ENCODE measurements at regions not wholly inside any gene's neighbourhood (a gene's known extent, or its start where the extent isn't known, plus 50 kb on each side); places are given as distances from the start of the nearest gene placed in this dataset.

DNA sequence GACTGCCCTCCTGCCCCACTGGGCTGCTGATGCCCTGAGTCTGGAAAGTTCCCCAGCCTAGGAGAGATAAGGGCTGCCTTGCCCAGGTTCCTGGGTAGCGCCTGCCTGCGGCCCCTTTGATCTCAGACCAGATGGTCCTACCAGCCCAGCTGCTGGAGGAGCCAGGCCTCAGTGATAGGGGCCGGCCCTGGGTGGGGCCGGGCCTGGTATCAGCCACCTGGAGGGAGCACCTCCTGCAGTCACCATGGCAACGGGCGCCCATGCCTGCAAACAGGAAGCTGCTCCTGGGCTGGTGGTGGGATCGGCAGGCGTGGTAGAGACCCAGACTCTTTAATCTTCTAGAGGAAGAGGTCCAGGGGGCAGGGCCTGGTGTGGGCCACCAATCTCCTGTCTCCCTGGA, 119.7 kb upstream of the WNT4 start:
- H3K4me3 Mint-ChIP-seq, result no peak overlapping the region
- Histone ChIP-seq H3K4me3 (ENCODE audit: low read length in 2 of 2) (no peak overlapping the region), H3K4me1 (ENCODE audit: insufficient read depth, low read length) (no peaks in the 10 kb centered on the region), H3K27me3 (ENCODE audit: insufficient read depth, low read length) (no peaks in the 10 kb centered on the region), H3K36me3 (ENCODE audit: insufficient read depth, low read length) (no peaks in the 10 kb centered on the region), H3K27ac (ENCODE audit: low read depth, low read length) (no peak overlapping the region), H3K9me3 (ENCODE audit: control insufficient read depth in 1 of 2, low read length in 2 of 2) (no peaks in the 10 kb centered on the region)
- peaks cover 0 to 1% (median 0%) of the 10 kb centered on the region in 4 donors for H3K4me1 Mint-ChIP-seq
- CTCF ChIA-PET (ENCODE audit: partially characterized antibody), result no interaction called here
- no peaks in the 10 kb centered on the region for H3K9me3 Mint-ChIP-seq
- intact Hi-C loops (cut with micrococcal nuclease), result no loop called here
- POLR2A ChIA-PET (ENCODE audit: partially characterized antibody), result no interaction called here
- H3K36me3 Mint-ChIP-seq, result no peaks in the 10 kb centered on the region
- H3K27me3 Mint-ChIP-seq, result peaks cover 14 to 16% of the 10 kb centered on the region in 2 donors
- no peak for DNase-seq
- no peak overlapping the region for H3K27ac Mint-ChIP-seq

GRCh38 chr1:22263359-22263758, 120.5 kb upstream of the WNT4 start:
- intact Hi-C loops (cut with micrococcal nuclease), result no loop called here
- H3K36me3 Mint-ChIP-seq, result no peaks in the 10 kb centered on the region
- no peak overlapping the region for H3K27ac Mint-ChIP-seq
- no peak overlapping the region for H3K27ac ChIP-seq (ENCODE audit: low read depth, low read length)
- H3K27me3 Mint-ChIP-seq, result peaks cover 15 to 16% of the 10 kb centered on the region in 2 donors
- no peak overlapping the region for H3K4me3 ChIP-seq (ENCODE audit: low read length in 2 of 2)
- CTCF ChIA-PET (ENCODE audit: partially characterized antibody), result no interaction called here
- H3K4me1 Mint-ChIP-seq, result peaks cover 0 to 1% (median 0%) of the 10 kb centered on the region in 4 donors
- H3K4me3 Mint-ChIP-seq, result no peak overlapping the region
- H3K9me3 Mint-ChIP-seq, result no peaks in the 10 kb centered on the region
- POLR2A ChIA-PET (ENCODE audit: partially characterized antibody), result no interaction called here
- no peaks in the 10 kb centered on the region for H3K27me3 ChIP-seq (ENCODE audit: insufficient read depth, low read length)
- no peaks in the 10 kb centered on the region for H3K4me1 ChIP-seq (ENCODE audit: insufficient read depth, low read length)
- no peak for DNase-seq
- H3K9me3 ChIP-seq (ENCODE audit: control insufficient read depth in 1 of 2, low read length in 2 of 2), result no peaks in the 10 kb centered on the region
- H3K36me3 ChIP-seq (ENCODE audit: insufficient read depth, low read length), result no peaks in the 10 kb centered on the region

- CTCF ChIA-PET (ENCODE audit: partially characterized antibody), result no interaction called here
- no peaks in the 10 kb centered on the region for H3K36me3 ChIP-seq (ENCODE audit: insufficient read depth, low read length)
- H3K9me3 ChIP-seq (ENCODE audit: control insufficient read depth in 1 of 2, low read length in 2 of 2), result no peaks in the 10 kb centered on the region
- no peaks in the 10 kb centered on the region for H3K36me3 Mint-ChIP-seq
- H3K27ac Mint-ChIP-seq, result no peak overlapping the region
- POLR2A ChIA-PET (ENCODE audit: partially characterized antibody), result no interaction called here
- H3K4me3 Mint-ChIP-seq, result no peak overlapping the region
- H3K27ac ChIP-seq (ENCODE audit: low read depth, low read length), result no peak overlapping the region
- no peaks in the 10 kb centered on the region for H3K27me3 ChIP-seq (ENCODE audit: insufficient read depth, low read length)
- DNase-seq, result no peak
- no peaks in the 10 kb centered on the region for H3K4me1 ChIP-seq (ENCODE audit: insufficient read depth, low read length)
- peaks cover 17 to 18% of the 10 kb centered on the region in 2 donors for H3K27me3 Mint-ChIP-seq
- H3K9me3 Mint-ChIP-seq, result no peaks in the 10 kb centered on the region
- intact Hi-C loops (cut with micrococcal nuclease), result no loop called here
- peaks cover 0 to 1% (median 0%) of the 10 kb centered on the region in 4 donors for H3K4me1 Mint-ChIP-seq
- H3K4me3 ChIP-seq (ENCODE audit: low read length in 2 of 2), result no peak overlapping the region
These were observed 121.8 kb upstream of the WNT4 start for GRCh38 chr1:22264464-22265341.

DNA sequence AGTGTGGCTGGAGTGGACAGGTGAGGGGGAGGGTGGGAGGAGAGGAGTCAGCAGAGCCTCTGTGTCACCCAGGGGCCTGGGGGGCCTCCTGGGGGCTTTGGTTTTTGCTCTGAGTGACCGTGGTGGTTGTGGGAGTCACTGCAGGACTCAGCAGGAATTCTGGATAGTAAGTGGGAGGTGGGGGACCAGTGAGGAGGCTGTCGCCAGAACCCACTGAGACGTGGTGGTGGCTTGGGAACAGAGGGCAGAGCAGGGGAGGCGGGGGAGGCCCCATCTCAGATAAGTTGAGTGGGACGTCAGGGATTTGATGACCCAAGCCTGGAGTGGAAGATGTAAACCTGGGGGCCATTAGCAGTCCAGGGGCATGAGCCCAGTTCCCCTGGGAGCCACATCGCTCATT, 123.2 kb upstream of the WNT4 start:
- H3K4me3 Mint-ChIP-seq, result no peak overlapping the region
- Histone ChIP-seq H3K4me3 (ENCODE audit: low read length in 2 of 2) (no peak overlapping the region), H3K9me3 (ENCODE audit: control insufficient read depth in 1 of 2, low read length in 2 of 2) (no peaks in the 10 kb centered on the region), H3K36me3 (ENCODE audit: insufficient read depth, low read length) (no peaks in the 10 kb centered on the region), H3K4me1 (ENCODE audit: insufficient read depth, low read length) (no peaks in the 10 kb centered on the region), H3K27ac (ENCODE audit: low read depth, low read length) (no peak overlapping the region), H3K27me3 (ENCODE audit: insufficient read depth, low read length) (no peaks in the 10 kb centered on the region)
- H3K27ac Mint-ChIP-seq, result no peak overlapping the region
- ChIA-PET POLR2A (ENCODE audit: partially characterized antibody) (no interaction called here), CTCF (ENCODE audit: partially characterized antibody) (interaction anchor here (0.9 kb wide), 1 partner anchor 14 kb away, joined by 3 read pairs; no protein-coding TSS in a partner anchor)
- H3K4me1 Mint-ChIP-seq, result no peaks in the 10 kb centered on the region
- H3K9me3 Mint-ChIP-seq, result no peaks in the 10 kb centered on the region
- peaks cover 11 to 13% of the 10 kb centered on the region in 2 donors for H3K27me3 Mint-ChIP-seq
- intact Hi-C loops (cut with micrococcal nuclease), result no loop called here
- no peaks in the 10 kb centered on the region for H3K36me3 Mint-ChIP-seq
- DNase-seq, result no peak

DNA sequence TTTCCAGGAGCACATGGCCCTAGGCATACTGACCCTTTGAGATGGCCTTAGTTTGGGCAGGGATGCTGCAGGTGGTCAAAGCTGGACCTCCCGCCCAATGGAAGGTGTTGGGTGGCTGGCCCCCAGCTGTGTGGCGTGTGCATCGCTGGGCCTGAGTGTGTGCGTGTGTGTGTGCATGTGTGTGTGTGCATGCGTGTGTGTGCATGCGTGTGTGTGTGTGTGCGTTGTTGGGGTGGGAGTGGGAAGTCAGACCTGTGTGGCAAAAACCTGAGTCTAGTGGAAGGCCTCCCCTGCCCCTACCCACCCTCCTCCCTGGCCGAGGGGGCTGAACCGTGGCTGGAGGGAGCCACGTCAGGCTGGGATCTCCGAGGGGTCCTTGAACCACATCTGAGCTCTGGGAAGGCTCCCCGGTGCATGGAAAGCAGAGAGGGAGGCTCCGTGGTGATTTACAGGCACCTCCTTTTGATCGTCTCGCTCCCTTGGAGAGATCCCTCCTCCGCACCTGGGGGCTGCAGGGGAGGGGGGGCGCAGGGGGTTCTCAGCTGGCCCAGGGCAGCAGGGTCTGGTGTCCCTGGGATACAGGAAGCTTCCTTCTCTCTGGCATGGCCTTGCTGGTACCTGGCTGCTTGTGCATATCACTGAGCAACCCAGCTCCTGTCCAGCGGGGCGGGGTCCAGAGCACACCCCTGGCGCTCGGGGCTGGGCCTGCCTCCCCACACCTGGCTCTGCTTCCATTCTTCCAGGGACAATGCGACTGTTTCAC, 124.7 kb upstream of the WNT4 start:
- Histone ChIP-seq H3K4me3 (ENCODE audit: low read length in 2 of 2) (no peak overlapping the region), H3K9me3 (ENCODE audit: control insufficient read depth in 1 of 2, low read length in 2 of 2) (no peaks in the 10 kb centered on the region), H3K27me3 (ENCODE audit: insufficient read depth, low read length) (no peaks in the 10 kb centered on the region), H3K36me3 (ENCODE audit: insufficient read depth, low read length) (no peaks in the 10 kb centered on the region), H3K27ac (ENCODE audit: low read depth, low read length) (no peak overlapping the region), H3K4me1 (ENCODE audit: insufficient read depth, low read length) (no peaks in the 10 kb centered on the region)
- ChIA-PET POLR2A (ENCODE audit: partially characterized antibody) (no interaction called here), CTCF (ENCODE audit: partially characterized antibody) (no interaction called here)
- Mint-ChIP-seq H3K9me3 (no peaks in the 10 kb centered on the region), H3K27me3 (peaks cover 14 to 16% of the 10 kb centered on the region in 2 donors), H3K4me3 (no peak overlapping the region), H3K4me1 (no peaks in the 10 kb centered on the region), H3K36me3 (no peaks in the 10 kb centered on the region), H3K27ac (no peak overlapping the region)
- DNase-seq, result no peak
- intact Hi-C loops (cut with micrococcal nuclease), result no loop called here

- no peak overlapping the region for H3K27ac ChIP-seq (ENCODE audit: low read depth, low read length)
- H3K4me3 Mint-ChIP-seq, result no peak overlapping the region
- CTCF ChIA-PET (ENCODE audit: partially characterized antibody), result no interaction called here
- H3K36me3 ChIP-seq (ENCODE audit: insufficient read depth, low read length), result no peaks in the 10 kb centered on the region
- no peaks in the 10 kb centered on the region for H3K36me3 Mint-ChIP-seq
- POLR2A ChIA-PET (ENCODE audit: partially characterized antibody), result no interaction called here
- DNase-seq, result no peak
- H3K27ac Mint-ChIP-seq, result no peak overlapping the region
- no peak overlapping the region for H3K4me3 ChIP-seq (ENCODE audit: low read length in 2 of 2)
- no peaks in the 10 kb centered on the region for H3K4me1 ChIP-seq (ENCODE audit: insufficient read depth, low read length)
- H3K4me1 Mint-ChIP-seq, result no peaks in the 10 kb centered on the region
- no peaks in the 10 kb centered on the region for H3K9me3 Mint-ChIP-seq
- intact Hi-C loops (cut with micrococcal nuclease), result no loop called here
- H3K9me3 ChIP-seq (ENCODE audit: control insufficient read depth in 1 of 2, low read length in 2 of 2), result no peaks in the 10 kb centered on the region
- H3K27me3 Mint-ChIP-seq, result peaks cover 14 to 16% of the 10 kb centered on the region in 2 donors
- H3K27me3 ChIP-seq (ENCODE audit: insufficient read depth, low read length), result no peaks in the 10 kb centered on the region
These were observed 125.4 kb upstream of the WNT4 start for GRCh38 chr1:22268327-22268726.

DNA sequence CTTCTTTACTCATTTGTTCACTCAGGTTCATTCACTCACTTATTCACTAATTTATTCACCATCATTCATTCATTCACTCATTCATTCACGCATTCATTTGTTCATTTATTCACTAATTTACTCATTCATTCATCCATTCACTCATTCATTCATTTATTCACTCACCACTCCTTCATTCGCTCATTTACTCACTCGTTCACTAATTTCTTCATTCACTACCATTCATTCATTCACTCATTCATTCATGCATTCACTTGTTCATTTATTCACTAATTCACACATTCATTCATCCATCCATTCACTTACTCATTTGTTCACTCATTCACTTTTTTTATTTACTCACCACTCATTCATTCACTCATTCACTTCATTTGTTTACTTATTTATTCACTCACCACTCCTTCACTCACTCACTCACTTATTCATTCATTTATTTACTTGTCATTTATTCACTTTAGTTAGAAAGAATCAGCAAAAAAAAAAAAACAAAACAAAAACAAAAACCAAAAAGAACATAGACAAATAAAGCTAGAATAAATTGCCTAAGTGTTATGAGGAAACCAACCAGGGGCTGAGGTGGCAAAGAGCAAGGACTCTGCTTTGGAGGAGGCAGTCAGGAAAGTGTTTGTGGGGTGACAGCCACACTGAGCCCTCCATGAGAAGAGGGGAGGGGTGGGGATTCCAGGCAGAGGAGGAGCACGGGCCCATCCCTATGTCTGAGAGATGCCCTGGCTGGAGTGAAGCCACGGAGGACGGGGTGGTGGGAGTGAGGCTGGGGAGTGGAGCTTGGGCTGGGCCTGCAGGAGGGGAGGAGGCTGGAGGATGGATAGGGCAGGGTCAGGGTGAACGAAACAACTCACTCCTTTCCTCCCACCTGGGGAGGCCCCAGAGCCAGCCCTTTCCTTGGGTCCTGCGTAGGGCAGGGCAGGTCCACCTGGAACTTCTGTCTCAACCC, 129.2 kb upstream of the WNT4 start:
- no peaks in the 10 kb centered on the region for H3K4me1 Mint-ChIP-seq
- ChIA-PET POLR2A (ENCODE audit: partially characterized antibody) (no interaction called here), CTCF (ENCODE audit: partially characterized antibody) (no interaction called here)
- H3K27me3 Mint-ChIP-seq, result peaks cover 7 to 22% of the 10 kb centered on the region in 2 donors
- H3K36me3 ChIP-seq (ENCODE audit: insufficient read depth, low read length), result no peaks in the 10 kb centered on the region
- no peaks in the 10 kb centered on the region for H3K27me3 ChIP-seq (ENCODE audit: insufficient read depth, low read length)
- H3K4me3 ChIP-seq (ENCODE audit: low read length in 2 of 2), result no peak overlapping the region
- no peak overlapping the region for H3K27ac ChIP-seq (ENCODE audit: low read depth, low read length)
- H3K9me3 Mint-ChIP-seq, result no peaks in the 10 kb centered on the region
- H3K9me3 ChIP-seq (ENCODE audit: control insufficient read depth in 1 of 2, low read length in 2 of 2), result no peaks in the 10 kb centered on the region
- H3K4me1 ChIP-seq (ENCODE audit: insufficient read depth, low read length), result no peaks in the 10 kb centered on the region
- H3K4me3 Mint-ChIP-seq, result no peak overlapping the region
- peak overlapping the region in 1 of 7 donors; percentile 54 for H3K27ac Mint-ChIP-seq
- intact Hi-C loops (cut with micrococcal nuclease), result no loop called here
- DNase-seq, result no peak
- no peaks in the 10 kb centered on the region for H3K36me3 Mint-ChIP-seq

All from CD4-positive, alpha-beta memory T cell (primary cell).